NCI-H524 treated with DMSO at 0.1 percent for 48 hours (cell line): ENCODE measurements at regions not wholly inside any gene's neighbourhood (a gene's known extent, or its start where the extent isn't known, plus 50 kb on each side); places are given as distances from the start of the nearest gene placed in this dataset.
"Not testable (repeated sequence)": the region's sequence is repeated elsewhere in the genome, so short reads cannot be mapped to it uniquely, and the experiment has no call there.

Source experiments
- DNase-seq: peaks from one replicate; lab custom pipeline; 2025; lab: John Stamatoyannopoulos, UW

GRCh38 chr5:159786201-159786600 lies 130.1 kb upstream of the ADRA1B start:
- no peak for DNase-seq

GRCh38 chr5:159786901-159787691 lies 129.2 kb upstream of the ADRA1B start:
- no peak for DNase-seq

- DNase-seq: no peak
Observed at GRCh38 chr5:159787837-159788236, 128.4 kb upstream of the ADRA1B start.

- no peak for DNase-seq
Observed at GRCh38 chr5:159788835-159789331, 127.4 kb upstream of the ADRA1B start.

- DNase-seq: no peak
Observed at GRCh38 chr5:159792180-159792579, 124.1 kb upstream of the ADRA1B start.

GRCh38 chr5:159797261-159797970 lies 118.9 kb upstream of the ADRA1B start:
- no peak for DNase-seq

- DNase-seq: no peak
Observed at GRCh38 chr5:159799701-159800100, 116.6 kb upstream of the ADRA1B start.

GRCh38 chr5:159800131-159800840 lies 116.0 kb upstream of the ADRA1B start:
- DNase-seq: no peak

- DNase-seq: no peak
Observed at GRCh38 chr5:159801303-159801702, 115.0 kb upstream of the ADRA1B start.

- no peak for DNase-seq
Observed at GRCh38 chr5:159802661-159803060, 113.6 kb upstream of the ADRA1B start.

GRCh38 chr5:159804121-159804520 lies 112.2 kb upstream of the ADRA1B start:
- DNase-seq: no peak

GRCh38 chr5:159805021-159805420 lies 111.3 kb upstream of the ADRA1B start:
- DNase-seq: no peak

- DNase-seq: not testable (repeated sequence)
Observed at GRCh38 chr5:159807135-159807534, 109.1 kb upstream of the ADRA1B start.

- no peak for DNase-seq
Observed at GRCh38 chr5:159807586-159807985, 108.7 kb upstream of the ADRA1B start.

GRCh38 chr5:159811712-159812111 lies 104.6 kb upstream of the ADRA1B start:
- DNase-seq: no peak

- not testable (repeated sequence) for DNase-seq
Observed at GRCh38 chr5:159812759-159813158, 103.5 kb upstream of the ADRA1B start.

- no peak for DNase-seq
Observed at GRCh38 chr5:159814222-159814621, 102.1 kb upstream of the ADRA1B start.

- DNase-seq: no peak
Observed at GRCh38 chr5:159814805-159815585, 101.3 kb upstream of the ADRA1B start.

- no peak for DNase-seq
Observed at GRCh38 chr5:159817262-159818029, 98.8 kb upstream of the ADRA1B start.

- no peak for DNase-seq
Observed at GRCh38 chr5:159819591-159820411, 96.5 kb upstream of the ADRA1B start.
